HL-60 (cell line): ENCODE measurements at regions not wholly inside any gene's neighbourhood (a gene's known extent, or its start where the extent isn't known, plus 50 kb on each side); places are given as distances from the start of the nearest gene placed in this dataset.

Source experiments
- DNase-seq, 2 experiments: peaks; one replicate each; pipeline ENCODE4 v3.0.0-alpha.2; 2010 to 2020; ENCODE audit warnings: low read depth in 1 of 2, low spot score in 1 of 2
- H3K27ac ChIP-seq: fragments of 250-450 bp; sonication (Bioruptor Pico); replicated peaks from 2 replicates; pipeline ENCODE4 v1.5.1; 2020; ENCODE audit warnings: mild to moderate bottlenecking, moderate library complexity
- H3K27me3 ChIP-seq: fragments of 250-450 bp; sonication (Bioruptor Pico); 2 replicates; pipeline ENCODE4 v1.5.1; 2021; ENCODE audit warnings: mild to moderate bottlenecking, moderate library complexity; ENCODE audit not compliant: insufficient read depth, poor library complexity, severe bottlenecking
- H3K4me3 ChIP-seq: replicated peaks from 2 replicates; pipeline ENCODE4 v1.5.1; 2011; ENCODE audit warnings: mild to moderate bottlenecking, control low read depth, low read length; ENCODE audit not compliant: insufficient read depth
- GABPA ChIP-seq: IDR thresholded peaks from 2 replicates; pipeline ENCODE4 v1.6.1; 2012; ENCODE audit warnings: low read depth
- POLR2AphosphoS5 ChIP-seq: IDR thresholded peaks from 2 replicates; pipeline ENCODE4 v1.6.1; 2012; ENCODE audit warnings: low read depth
- SPI1 ChIP-seq: IDR thresholded peaks from 2 replicates; pipeline ENCODE4 v1.6.1; 2012; ENCODE audit warnings: low read depth, mild to moderate bottlenecking, borderline replicate concordance
- TF ChIP-seq, protein P1 (sequence below): IDR thresholded peaks from one replicate; pipeline ENCODE4 v1.5.1; 2011; ENCODE audit warnings: low read length, control low read depth, inconsistent platforms; ENCODE audit not compliant: insufficient read depth
- TF ChIP-seq, protein P2 (sequence below): IDR thresholded peaks from 2 replicates; pipeline ENCODE4 v1.6.1; 2012; ENCODE audit warnings: low read depth; ENCODE audit not compliant: insufficient replicate concordance

- TF ChIP-seq GABPA (no peak), POLR2AphosphoS5 (no peak), SPI1 (no peak)
- TF ChIP-seq, protein P1, sequence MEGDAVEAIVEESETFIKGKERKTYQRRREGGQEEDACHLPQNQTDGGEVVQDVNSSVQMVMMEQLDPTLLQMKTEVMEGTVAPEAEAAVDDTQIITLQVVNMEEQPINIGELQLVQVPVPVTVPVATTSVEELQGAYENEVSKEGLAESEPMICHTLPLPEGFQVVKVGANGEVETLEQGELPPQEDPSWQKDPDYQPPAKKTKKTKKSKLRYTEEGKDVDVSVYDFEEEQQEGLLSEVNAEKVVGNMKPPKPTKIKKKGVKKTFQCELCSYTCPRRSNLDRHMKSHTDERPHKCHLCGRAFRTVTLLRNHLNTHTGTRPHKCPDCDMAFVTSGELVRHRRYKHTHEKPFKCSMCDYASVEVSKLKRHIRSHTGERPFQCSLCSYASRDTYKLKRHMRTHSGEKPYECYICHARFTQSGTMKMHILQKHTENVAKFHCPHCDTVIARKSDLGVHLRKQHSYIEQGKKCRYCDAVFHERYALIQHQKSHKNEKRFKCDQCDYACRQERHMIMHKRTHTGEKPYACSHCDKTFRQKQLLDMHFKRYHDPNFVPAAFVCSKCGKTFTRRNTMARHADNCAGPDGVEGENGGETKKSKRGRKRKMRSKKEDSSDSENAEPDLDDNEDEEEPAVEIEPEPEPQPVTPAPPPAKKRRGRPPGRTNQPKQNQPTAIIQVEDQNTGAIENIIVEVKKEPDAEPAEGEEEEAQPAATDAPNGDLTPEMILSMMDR = no peak
- TF ChIP-seq, protein P2, sequence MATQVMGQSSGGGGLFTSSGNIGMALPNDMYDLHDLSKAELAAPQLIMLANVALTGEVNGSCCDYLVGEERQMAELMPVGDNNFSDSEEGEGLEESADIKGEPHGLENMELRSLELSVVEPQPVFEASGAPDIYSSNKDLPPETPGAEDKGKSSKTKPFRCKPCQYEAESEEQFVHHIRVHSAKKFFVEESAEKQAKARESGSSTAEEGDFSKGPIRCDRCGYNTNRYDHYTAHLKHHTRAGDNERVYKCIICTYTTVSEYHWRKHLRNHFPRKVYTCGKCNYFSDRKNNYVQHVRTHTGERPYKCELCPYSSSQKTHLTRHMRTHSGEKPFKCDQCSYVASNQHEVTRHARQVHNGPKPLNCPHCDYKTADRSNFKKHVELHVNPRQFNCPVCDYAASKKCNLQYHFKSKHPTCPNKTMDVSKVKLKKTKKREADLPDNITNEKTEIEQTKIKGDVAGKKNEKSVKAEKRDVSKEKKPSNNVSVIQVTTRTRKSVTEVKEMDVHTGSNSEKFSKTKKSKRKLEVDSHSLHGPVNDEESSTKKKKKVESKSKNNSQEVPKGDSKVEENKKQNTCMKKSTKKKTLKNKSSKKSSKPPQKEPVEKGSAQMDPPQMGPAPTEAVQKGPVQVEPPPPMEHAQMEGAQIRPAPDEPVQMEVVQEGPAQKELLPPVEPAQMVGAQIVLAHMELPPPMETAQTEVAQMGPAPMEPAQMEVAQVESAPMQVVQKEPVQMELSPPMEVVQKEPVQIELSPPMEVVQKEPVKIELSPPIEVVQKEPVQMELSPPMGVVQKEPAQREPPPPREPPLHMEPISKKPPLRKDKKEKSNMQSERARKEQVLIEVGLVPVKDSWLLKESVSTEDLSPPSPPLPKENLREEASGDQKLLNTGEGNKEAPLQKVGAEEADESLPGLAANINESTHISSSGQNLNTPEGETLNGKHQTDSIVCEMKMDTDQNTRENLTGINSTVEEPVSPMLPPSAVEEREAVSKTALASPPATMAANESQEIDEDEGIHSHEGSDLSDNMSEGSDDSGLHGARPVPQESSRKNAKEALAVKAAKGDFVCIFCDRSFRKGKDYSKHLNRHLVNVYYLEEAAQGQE = no peak
- Histone ChIP-seq H3K27me3 (no peaks in the 10 kb centered on the region), H3K4me3 (no peak overlapping the region), H3K27ac (no peak overlapping the region)
- DNase-seq = no peak
Measured at GRCh38 chr13:40403509-40404241, 262.8 kb downstream of the FOXO1 start.

- H3K27ac ChIP-seq = no peak overlapping the region
- no peak overlapping the region for H3K4me3 ChIP-seq
- no peak for TF ChIP-seq POLR2AphosphoS5
- TF ChIP-seq, protein P2 = no peak
- TF ChIP-seq GABPA = no peak
- no peak for TF ChIP-seq SPI1
- TF ChIP-seq, protein P1 = no peak
- H3K27me3 ChIP-seq = no peaks in the 10 kb centered on the region
- no peak for DNase-seq
Measured at GRCh38 chr13:40404407-40404806, 262.0 kb downstream of the FOXO1 start.

- Histone ChIP-seq H3K4me3 (no peak overlapping the region), H3K27ac (no peak overlapping the region), H3K27me3 (no peaks in the 10 kb centered on the region)
- no peak for TF ChIP-seq SPI1
- DNase-seq = no peak
Measured at GRCh38 chr13:40404967-40405716, 261.3 kb downstream of the FOXO1 start.

DNA sequence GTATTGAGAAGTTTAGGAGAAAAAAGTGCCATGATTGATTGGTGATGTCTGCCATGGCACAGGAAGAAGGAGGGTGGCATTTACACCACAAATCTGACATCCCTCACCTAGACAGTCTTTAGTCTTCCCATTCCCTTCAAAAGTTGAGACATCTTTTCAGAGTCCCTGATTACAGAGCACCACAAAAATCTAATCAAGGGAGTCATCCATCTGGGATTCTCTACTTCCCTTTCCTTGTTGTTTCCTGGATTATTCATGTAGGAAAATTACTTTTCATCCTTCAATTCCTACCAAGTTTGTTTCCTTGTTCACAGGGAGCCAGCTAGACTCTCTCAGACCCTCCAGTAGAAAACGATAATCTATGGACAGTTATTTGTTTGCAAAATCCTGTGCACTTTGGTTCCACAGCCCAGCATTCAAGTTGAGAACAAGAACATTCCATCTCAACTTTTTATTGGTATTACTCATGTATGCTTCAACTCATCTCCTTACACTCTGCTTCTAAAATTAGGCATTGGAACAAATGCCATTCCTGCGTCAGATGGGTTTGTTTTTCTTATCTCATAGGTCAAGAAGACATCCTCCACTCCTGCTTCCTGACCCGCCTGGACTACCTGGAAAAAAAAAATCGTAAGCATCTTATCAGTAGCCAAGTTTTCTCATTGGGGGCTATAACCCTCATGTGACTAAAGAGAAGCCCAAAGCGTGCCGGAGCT lies 259.9 kb downstream of the FOXO1 start:
- no peak for DNase-seq
- Histone ChIP-seq H3K27ac (no peak overlapping the region), H3K27me3 (no peaks in the 10 kb centered on the region), H3K4me3 (no peak overlapping the region)
- TF ChIP-seq SPI1 = no peak
- TF ChIP-seq GABPA = no peak
- no peak for TF ChIP-seq POLR2AphosphoS5
- TF ChIP-seq, protein P1 = no peak
- TF ChIP-seq, protein P2 = no peak
